ENCODE measurements at regions not wholly inside any gene's neighbourhood (a gene's known extent, or its start where the extent isn't known, plus 50 kb on each side); places are given as distances from the start of the nearest gene placed in this dataset.

- H3K4me2 ChIP-seq (ENCODE audit: insufficient read depth, low read length): no peak overlapping the region
- ChIA-PET POLR2A (no interaction called here), CTCF (ENCODE audit: low intra/inter-chr PET ratio) (no interaction called here)
- FAIRE-seq (no peak), ATAC-seq (no peak), DNase-seq (ENCODE audit: extremely low read depth in 1 of 4, low spot score in 3 of 4) (no peak)
- no TSS peak for BruUV-seq (replicated peaks)
- intact Hi-C loops (cut with micrococcal nuclease): no loop called here
- no peaks in the 10 kb centered on the region for H3K79me2 ChIP-seq (ENCODE audit: control insufficient read depth, insufficient read depth, low read length)
- no peak overlapping the region for H3K27ac ChIP-seq (ENCODE audit: extremely low read depth, low read depth, low read length)
- H4K20me1 ChIP-seq (replicated peaks; ENCODE audit: control insufficient read depth, insufficient read depth, low read length): no peaks in the 10 kb centered on the region
- H3K9me3 ChIP-seq (replicated peaks; ENCODE audit: control insufficient read depth, insufficient read depth, low read depth, low read length): no peaks in the 10 kb centered on the region
- H2AFZ ChIP-seq (ENCODE audit: low read depth, low read length): no peak overlapping the region
- H3K36me3 ChIP-seq (ENCODE audit: control insufficient read depth, insufficient read depth, low read length): no peaks in the 10 kb centered on the region
- H3K27me3 ChIP-seq (ENCODE audit: control insufficient read depth in 2 of 2, insufficient read depth in 2 of 2, low read length in 2 of 2): no peaks in the 10 kb centered on the region
- no peak overlapping the region for H3K4me3 ChIP-seq
- no peaks in the 10 kb centered on the region for H3K9me1 ChIP-seq (ENCODE audit: control insufficient read depth, insufficient read depth, low read length)
- WGBS (ENCODE audit: insufficient coverage, low coverage, missing lambda C conversion rate): 0% methylated on average over 2 of the region's 2 CpGs
- in situ Hi-C loops (cut with MboI): no loop called here
- H3K4me1 ChIP-seq (replicated peaks in 1 of 2; ENCODE audit: control insufficient read depth in 2 of 2, insufficient read depth in 2 of 2, low read length in 2 of 2): no peaks in the 10 kb centered on the region
- H3K9ac ChIP-seq (ENCODE audit: insufficient read depth in 1 of 2, low read depth in 2 of 2, low read length in 2 of 2): no peak overlapping the region
- TF ChIP-seq SNIP1 (IDR thresholded peaks at IDR 0.05; ENCODE audit: low read depth) (no peak), MEF2D (tag; conservative IDR thresholded peaks at IDR 0.05; ENCODE audit: low read depth) (no peak), FOS (IDR thresholded peaks at IDR 0.05; ENCODE audit: extremely low read depth, insufficient read length) (no peak), SIN3A (IDR thresholded peaks at IDR 0.05; ENCODE audit: borderline replicate concordance in 2 of 2, control insufficient read depth in 1 of 2, low read depth in 2 of 2, low read length in 2 of 2) (no peak), DLX4 (CRISPR knock-in tag; IDR thresholded peaks at IDR 0.05) (no peak)
These were observed 317.8 kb downstream of the MBD2 start for GRCh38 chr18:53906681-53907080.

All from K562 (cell line).